ENCODE measurements at regions not wholly inside any gene's neighbourhood (a gene's known extent, or its start where the extent isn't known, plus 50 kb on each side); places are given as distances from the start of the nearest gene placed in this dataset.

- DNase-seq (ENCODE audit: low spot score in 2 of 2): no peak
- H3K36me3 Mint-ChIP-seq (ENCODE audit: insufficient read depth): no peaks in the 10 kb centered on the region
- no peaks in the 10 kb centered on the region for H3K4me1 Mint-ChIP-seq
- no peak overlapping the region for H3K4me3 Mint-ChIP-seq
- peaks cover 13% of the 10 kb centered on the region for H3K27me3 Mint-ChIP-seq
- ATAC-seq (replicated peaks; ENCODE audit: extremely low read depth, poor library complexity, severe bottlenecking): no peak
- no peak overlapping the region for H3K27ac Mint-ChIP-seq (ENCODE audit: low read depth)
- peaks cover 18% of the 10 kb centered on the region for H3K9me3 Mint-ChIP-seq
Observed at GRCh38 chr18:25467226-25467987, 115.4 kb upstream of the ZNF521 start.

- no peak for DNase-seq (ENCODE audit: low spot score in 2 of 2)
- Mint-ChIP-seq H3K4me1 (no peaks in the 10 kb centered on the region), H3K9me3 (peaks cover 8% of the 10 kb centered on the region), H3K27me3 (peaks cover under 1% of the 10 kb centered on the region), H3K27ac (ENCODE audit: low read depth) (no peak overlapping the region), H3K4me3 (no peak overlapping the region), H3K36me3 (ENCODE audit: insufficient read depth) (no peaks in the 10 kb centered on the region)
- ATAC-seq (replicated peaks; ENCODE audit: extremely low read depth, poor library complexity, severe bottlenecking): no peak
Observed at GRCh38 chr18:25465152-25465732, 113.3 kb upstream of the ZNF521 start.

DNA sequence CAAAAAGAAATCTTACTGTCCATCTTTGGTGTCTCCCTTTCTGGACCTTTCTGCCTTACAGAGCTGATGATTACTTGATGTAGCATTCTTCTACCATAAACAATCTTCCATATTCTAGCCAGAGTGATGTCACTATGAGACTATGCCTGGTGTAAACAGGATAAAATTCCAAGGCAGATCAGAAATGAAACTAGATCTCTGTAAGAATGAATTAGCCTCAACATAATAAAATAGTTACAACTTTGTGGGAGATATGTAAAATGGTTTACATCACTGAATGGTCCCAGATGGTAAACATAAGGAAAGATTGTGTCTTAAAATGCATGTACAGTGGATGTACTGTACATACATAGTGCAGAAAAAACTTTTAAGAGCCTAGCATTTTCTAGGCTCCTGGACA is 112.3 kb upstream of the ZNF521 start:
- Mint-ChIP-seq H3K4me1 (no peaks in the 10 kb centered on the region), H3K4me3 (no peak overlapping the region), H3K27me3 (no peaks in the 10 kb centered on the region), H3K36me3 (ENCODE audit: insufficient read depth) (no peaks in the 10 kb centered on the region), H3K27ac (ENCODE audit: low read depth) (no peak overlapping the region), H3K9me3 (peaks cover under 1% of the 10 kb centered on the region)
- no peak for ATAC-seq (replicated peaks; ENCODE audit: extremely low read depth, poor library complexity, severe bottlenecking)
- no peak for DNase-seq (ENCODE audit: low spot score in 2 of 2)

DNA sequence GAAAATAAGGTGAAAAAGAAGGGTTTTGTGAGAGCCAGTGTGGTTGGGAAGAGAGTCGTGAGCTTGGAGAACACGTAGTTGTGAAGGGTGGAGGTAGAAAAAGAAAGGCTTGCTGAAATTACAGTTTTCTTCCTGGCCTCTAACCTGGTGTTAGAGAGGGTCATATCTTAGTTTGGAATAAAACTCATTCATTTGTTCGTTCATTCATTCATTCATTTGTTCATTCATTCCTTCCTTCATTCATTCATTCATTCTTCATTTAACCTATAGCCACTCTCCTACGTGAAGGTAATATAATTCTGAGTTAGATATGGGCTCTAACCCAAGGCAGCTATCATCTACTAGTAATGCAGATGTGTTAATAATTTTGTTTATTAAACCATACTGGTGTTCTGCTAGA is 111.8 kb upstream of the ZNF521 start:
- Mint-ChIP-seq H3K27me3 (no peaks in the 10 kb centered on the region), H3K9me3 (no peaks in the 10 kb centered on the region), H3K36me3 (ENCODE audit: insufficient read depth) (no peaks in the 10 kb centered on the region), H3K27ac (ENCODE audit: low read depth) (no peak overlapping the region), H3K4me1 (no peaks in the 10 kb centered on the region), H3K4me3 (no peak overlapping the region)
- DNase-seq (ENCODE audit: low spot score in 2 of 2) (no peak), ATAC-seq (replicated peaks; ENCODE audit: extremely low read depth, poor library complexity, severe bottlenecking) (no peak)

DNA sequence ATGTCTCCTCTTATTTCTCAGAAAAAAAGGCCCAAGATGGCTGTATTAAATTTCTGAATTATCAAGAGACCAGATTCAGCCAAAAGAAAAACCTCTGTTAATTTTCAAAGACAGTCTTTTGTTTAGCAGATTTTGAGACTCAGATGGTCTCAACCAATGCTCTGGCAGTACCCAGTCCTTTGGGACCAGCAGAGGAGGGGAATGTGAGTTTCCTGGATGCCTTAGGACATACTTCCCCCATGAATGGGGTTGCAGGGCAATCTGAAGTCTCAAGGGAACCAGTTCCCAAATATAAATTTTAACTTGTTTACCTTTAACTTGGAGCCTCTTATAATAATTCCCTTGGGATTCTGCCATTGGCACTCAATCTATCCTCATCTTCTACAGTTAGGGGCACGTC is 107.8 kb upstream of the ZNF521 start:
- no peaks in the 10 kb centered on the region for H3K9me3 Mint-ChIP-seq
- ATAC-seq (replicated peaks; ENCODE audit: extremely low read depth, poor library complexity, severe bottlenecking) (no peak), DNase-seq (ENCODE audit: low spot score in 2 of 2) (no peak)
- no peaks in the 10 kb centered on the region for H3K36me3 Mint-ChIP-seq (ENCODE audit: insufficient read depth)
- no peaks in the 10 kb centered on the region for H3K27me3 Mint-ChIP-seq
- no peak overlapping the region for H3K27ac Mint-ChIP-seq (ENCODE audit: low read depth)
- no peak overlapping the region for H3K4me3 Mint-ChIP-seq
- no peaks in the 10 kb centered on the region for H3K4me1 Mint-ChIP-seq

GRCh38 chr18:25457601-25458000 is 105.6 kb upstream of the ZNF521 start:
- H3K4me1 Mint-ChIP-seq: no peaks in the 10 kb centered on the region
- H3K27ac Mint-ChIP-seq (ENCODE audit: low read depth): no peak overlapping the region
- DNase-seq (ENCODE audit: low spot score in 2 of 2) (no peak), ATAC-seq (replicated peaks; ENCODE audit: extremely low read depth, poor library complexity, severe bottlenecking) (no peak)
- H3K4me3 Mint-ChIP-seq: no peak overlapping the region
- H3K36me3 Mint-ChIP-seq (ENCODE audit: insufficient read depth): no peaks in the 10 kb centered on the region
- H3K27me3 Mint-ChIP-seq: no peaks in the 10 kb centered on the region
- H3K9me3 Mint-ChIP-seq: no peaks in the 10 kb centered on the region

GRCh38 chr18:25457126-25457525 is 105.2 kb upstream of the ZNF521 start:
- no peak for ATAC-seq (replicated peaks; ENCODE audit: extremely low read depth, poor library complexity, severe bottlenecking)
- no peaks in the 10 kb centered on the region for H3K36me3 Mint-ChIP-seq (ENCODE audit: insufficient read depth)
- DNase-seq (ENCODE audit: low spot score in 2 of 2): no peak
- H3K4me3 Mint-ChIP-seq: no peak overlapping the region
- H3K27me3 Mint-ChIP-seq: no peaks in the 10 kb centered on the region
- H3K27ac Mint-ChIP-seq (ENCODE audit: low read depth): no peak overlapping the region
- no peaks in the 10 kb centered on the region for H3K9me3 Mint-ChIP-seq
- H3K4me1 Mint-ChIP-seq: no peaks in the 10 kb centered on the region

DNA sequence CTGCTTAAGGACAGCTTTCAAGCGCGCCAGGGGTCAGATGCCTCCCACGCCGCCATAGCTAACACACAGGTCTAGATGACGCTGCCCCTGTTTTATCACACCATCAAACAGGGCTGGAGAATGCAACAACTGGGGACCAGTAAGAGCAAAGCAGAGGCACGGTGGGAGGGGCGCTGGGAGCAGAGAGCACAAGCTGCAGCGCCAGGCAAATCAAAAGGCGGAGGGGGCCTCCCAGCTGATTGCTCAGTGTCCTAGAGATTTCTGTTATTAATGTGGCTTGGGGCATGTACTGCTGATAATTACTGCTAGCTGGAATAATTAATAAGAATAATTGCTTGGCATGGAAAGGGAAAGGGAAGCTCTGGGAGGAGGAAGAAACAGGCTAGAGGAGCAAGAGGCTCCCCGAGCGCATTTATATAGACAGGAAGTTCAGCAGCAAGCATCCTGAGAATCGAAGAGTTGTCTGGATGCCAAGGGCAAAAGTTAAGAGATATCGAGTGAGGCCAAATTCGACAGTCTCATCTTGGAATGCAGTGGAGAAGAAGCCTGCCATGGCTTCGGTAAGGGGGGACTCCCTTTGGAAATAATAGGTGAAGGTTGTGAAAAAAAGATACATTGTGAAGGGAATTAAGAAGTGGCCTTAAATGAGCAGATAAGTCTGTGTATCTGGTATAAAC is 104.5 kb upstream of the ZNF521 start:
- Mint-ChIP-seq H3K27ac (ENCODE audit: low read depth) (no peak overlapping the region), H3K4me1 (no peaks in the 10 kb centered on the region), H3K27me3 (no peaks in the 10 kb centered on the region), H3K4me3 (no peak overlapping the region), H3K36me3 (ENCODE audit: insufficient read depth) (no peaks in the 10 kb centered on the region), H3K9me3 (peaks cover 3% of the 10 kb centered on the region)
- DNase-seq (ENCODE audit: low spot score in 2 of 2): no peak
- ATAC-seq (replicated peaks; ENCODE audit: extremely low read depth, poor library complexity, severe bottlenecking): no peak

GRCh38 chr18:25455646-25456045 is 103.7 kb upstream of the ZNF521 start:
- Mint-ChIP-seq H3K9me3 (peaks cover 9% of the 10 kb centered on the region), H3K4me3 (no peak overlapping the region), H3K27me3 (no peaks in the 10 kb centered on the region), H3K4me1 (no peaks in the 10 kb centered on the region), H3K27ac (ENCODE audit: low read depth) (no peak overlapping the region), H3K36me3 (ENCODE audit: insufficient read depth) (no peaks in the 10 kb centered on the region)
- no peak for DNase-seq (ENCODE audit: low spot score in 2 of 2)
- no peak for ATAC-seq (replicated peaks; ENCODE audit: extremely low read depth, poor library complexity, severe bottlenecking)

DNA sequence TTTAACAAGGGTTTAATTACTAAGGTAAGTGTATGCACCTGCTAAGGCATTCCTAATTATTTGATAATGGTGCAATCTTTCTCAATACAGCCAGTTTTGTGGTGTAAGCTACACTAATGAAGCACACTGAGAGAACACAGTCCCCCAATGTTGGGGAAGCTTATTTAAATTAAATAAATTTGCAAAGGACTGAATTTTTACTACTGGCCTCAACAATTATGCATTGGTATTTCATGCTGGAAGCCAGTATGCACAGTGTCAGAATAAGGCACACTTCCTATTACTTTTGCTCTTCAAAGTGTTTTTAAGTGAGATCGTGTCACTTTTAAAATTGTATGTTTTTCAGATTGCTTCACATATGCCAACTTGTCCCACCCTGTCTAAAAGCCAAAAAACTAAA is 103.2 kb upstream of the ZNF521 start:
- DNase-seq (ENCODE audit: low spot score in 2 of 2): no peak
- no peaks in the 10 kb centered on the region for H3K4me1 Mint-ChIP-seq
- no peaks in the 10 kb centered on the region for H3K27me3 Mint-ChIP-seq
- no peak overlapping the region for H3K4me3 Mint-ChIP-seq
- no peak overlapping the region for H3K27ac Mint-ChIP-seq (ENCODE audit: low read depth)
- no peak for ATAC-seq (replicated peaks; ENCODE audit: extremely low read depth, poor library complexity, severe bottlenecking)
- H3K36me3 Mint-ChIP-seq (ENCODE audit: insufficient read depth): no peaks in the 10 kb centered on the region
- peaks cover 9% of the 10 kb centered on the region for H3K9me3 Mint-ChIP-seq

- no peak overlapping the region for H3K27ac Mint-ChIP-seq (ENCODE audit: low read depth)
- ATAC-seq (replicated peaks; ENCODE audit: extremely low read depth, poor library complexity, severe bottlenecking) (no peak), DNase-seq (ENCODE audit: low spot score in 2 of 2) (no peak)
- no peaks in the 10 kb centered on the region for H3K36me3 Mint-ChIP-seq (ENCODE audit: insufficient read depth)
- H3K9me3 Mint-ChIP-seq: peaks cover 9% of the 10 kb centered on the region
- no peaks in the 10 kb centered on the region for H3K4me1 Mint-ChIP-seq
- H3K27me3 Mint-ChIP-seq: no peaks in the 10 kb centered on the region
- no peak overlapping the region for H3K4me3 Mint-ChIP-seq
Observed at GRCh38 chr18:25454730-25455129, 102.8 kb upstream of the ZNF521 start.

GRCh38 chr18:25454270-25454659 is 102.3 kb upstream of the ZNF521 start:
- Mint-ChIP-seq H3K9me3 (peaks cover 9% of the 10 kb centered on the region), H3K27me3 (no peaks in the 10 kb centered on the region), H3K4me1 (no peaks in the 10 kb centered on the region), H3K4me3 (no peak overlapping the region), H3K36me3 (ENCODE audit: insufficient read depth) (no peaks in the 10 kb centered on the region), H3K27ac (ENCODE audit: low read depth) (no peak overlapping the region)
- no peak for ATAC-seq (replicated peaks; ENCODE audit: extremely low read depth, poor library complexity, severe bottlenecking)
- DNase-seq (ENCODE audit: low spot score in 2 of 2): no peak
